ENCODE measurements at regions not wholly inside any gene's neighbourhood (a gene's known extent, or its start where the extent isn't known, plus 50 kb on each side); places are given as distances from the start of the nearest gene placed in this dataset.

DNA sequence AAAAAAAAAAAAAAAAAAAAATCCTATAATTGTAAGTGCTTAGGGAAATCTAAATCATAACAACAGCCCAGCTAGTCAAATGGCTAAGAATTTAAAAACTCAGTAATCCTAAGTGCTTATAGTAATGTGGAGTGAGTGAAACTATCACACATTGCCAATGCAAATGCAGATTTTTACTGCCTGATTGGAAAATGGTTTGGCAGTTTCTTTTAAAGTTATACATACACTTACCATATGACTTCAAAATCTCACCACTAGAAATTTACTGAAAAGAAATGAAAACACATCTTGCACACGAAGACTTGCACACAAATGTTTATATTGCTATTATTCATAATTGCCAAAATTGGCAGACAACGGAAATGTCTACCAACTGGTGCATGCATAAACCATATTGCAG is 51.3 kb upstream of the STXBP6 start:
- DNase-seq (ENCODE audit: extremely low read depth, insufficient read length) = no peak
- no peak for TF ChIP-seq CTCF (IDR thresholded peaks at IDR 0.05; ENCODE audit: insufficient read depth, low read length, poor library complexity, severe bottlenecking)
- no peak overlapping the region for H3K4me3 ChIP-seq (replicated peaks; ENCODE audit: low read depth, low read length)
- H3K27me3 ChIP-seq (replicated peaks; ENCODE audit: control insufficient read depth, insufficient read depth, low read length) = no peaks in the 10 kb centered on the region
- no peaks in the 10 kb centered on the region for H3K36me3 ChIP-seq (ENCODE audit: control insufficient read depth, insufficient read depth, low read length)

Data from GM06990 (cell line).